ENCODE measurements at regions not wholly inside any gene's neighbourhood (a gene's known extent, or its start where the extent isn't known, plus 50 kb on each side); places are given as distances from the start of the nearest gene placed in this dataset.

GRCh38 chr18:45539491-45539891, 75.8 kb upstream of the SLC14A2 start:
- TF ChIP-seq POLR2A (IDR thresholded peaks at IDR 0.05; ENCODE audit: low read depth, low read length): no peak
- no peak for DNase-seq (ENCODE audit: insufficient read length, low spot score)
- no peak for FAIRE-seq

GRCh38 chr18:45540125-45540524, 75.2 kb upstream of the SLC14A2 start:
- TF ChIP-seq TAF1 (IDR thresholded peaks at IDR 0.05; ENCODE audit: low read depth, low read length) (no peak), SPI1 (IDR thresholded peaks at IDR 0.05; ENCODE audit: low read depth, low read length) (no peak), POLR2A (IDR thresholded peaks at IDR 0.05; ENCODE audit: low read depth, low read length) (no peak), POU2F2 (IDR thresholded peaks at IDR 0.05; ENCODE audit: low read depth, low read length) (no peak), PAX5 (IDR thresholded peaks at IDR 0.05; ENCODE audit: insufficient read depth, low read length, severe bottlenecking) (no peak), POLR2AphosphoS5 (IDR thresholded peaks at IDR 0.05; ENCODE audit: low read depth, low read length) (no peak)
- no peak for FAIRE-seq
- no peak for DNase-seq (ENCODE audit: insufficient read length, low spot score)

- DNase-seq (ENCODE audit: insufficient read length, low spot score) (no peak), FAIRE-seq (no peak)
- TF ChIP-seq TAF1 (IDR thresholded peaks at IDR 0.05; ENCODE audit: low read depth, low read length) (no peak), PAX5 (IDR thresholded peaks at IDR 0.05; ENCODE audit: insufficient read depth, low read length, severe bottlenecking) (no peak), POLR2A (IDR thresholded peaks at IDR 0.05; ENCODE audit: low read depth, low read length) (no peak), POU2F2 (IDR thresholded peaks at IDR 0.05; ENCODE audit: low read depth, low read length) (no peak), POLR2AphosphoS5 (IDR thresholded peaks at IDR 0.05; ENCODE audit: low read depth, low read length) (no peak), SPI1 (IDR thresholded peaks at IDR 0.05; ENCODE audit: low read depth, low read length) (no peak)
These were observed 73.9 kb upstream of the SLC14A2 start for GRCh38 chr18:45541421-45541820.

GRCh38 chr18:45542043-45542442, 73.2 kb upstream of the SLC14A2 start:
- no peak for FAIRE-seq
- TF ChIP-seq POLR2AphosphoS5 (IDR thresholded peaks at IDR 0.05; ENCODE audit: low read depth, low read length) (no peak), POLR2A (IDR thresholded peaks at IDR 0.05; ENCODE audit: low read depth, low read length) (no peak), PAX5 (IDR thresholded peaks at IDR 0.05; ENCODE audit: insufficient read depth, low read length, severe bottlenecking) (no peak), SPI1 (IDR thresholded peaks at IDR 0.05; ENCODE audit: low read depth, low read length) (no peak), TAF1 (IDR thresholded peaks at IDR 0.05; ENCODE audit: low read depth, low read length) (no peak), POU2F2 (IDR thresholded peaks at IDR 0.05; ENCODE audit: low read depth, low read length) (no peak)

DNA sequence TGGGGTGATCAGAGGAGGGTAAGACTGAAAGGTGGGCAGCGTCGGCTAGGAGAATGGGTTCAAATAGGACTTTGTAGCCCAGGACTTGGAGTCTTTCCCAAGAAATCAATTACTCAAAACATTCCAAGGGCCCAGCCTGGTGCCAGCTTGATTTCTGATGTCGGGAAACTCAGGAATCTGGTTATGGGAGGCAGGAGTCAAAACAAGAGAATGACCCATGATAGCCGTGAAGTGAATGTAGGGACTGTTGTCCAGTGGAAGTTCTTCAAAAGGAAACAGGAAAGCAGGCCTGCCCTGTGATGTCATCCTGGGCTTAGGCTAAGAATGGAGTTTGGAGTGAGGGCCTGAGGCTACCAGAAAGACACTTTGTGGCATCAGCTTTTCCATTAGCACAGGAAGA, 67.4 kb upstream of the SLC14A2 start:
- DNase-seq (ENCODE audit: insufficient read length, low spot score): no peak
- TF ChIP-seq POU2F2 (IDR thresholded peaks at IDR 0.05; ENCODE audit: low read depth, low read length): no peak
- no peak for TF ChIP-seq SPI1 (IDR thresholded peaks at IDR 0.05; ENCODE audit: low read depth, low read length)
- TF ChIP-seq POLR2AphosphoS5 (IDR thresholded peaks at IDR 0.05; ENCODE audit: low read depth, low read length): no peak
- TF ChIP-seq PAX5 (IDR thresholded peaks at IDR 0.05; ENCODE audit: insufficient read depth, low read length, severe bottlenecking): no peak
- no peak for TF ChIP-seq TAF1 (IDR thresholded peaks at IDR 0.05; ENCODE audit: low read depth, low read length)
- TF ChIP-seq POLR2A (IDR thresholded peaks at IDR 0.05; ENCODE audit: low read depth, low read length): no peak
- FAIRE-seq: no peak

More at GRCh38 chr18:45542043-45542442, 73.2 kb upstream of the SLC14A2 start:
- no peak for DNase-seq (ENCODE audit: insufficient read length, low spot score)

DNA sequence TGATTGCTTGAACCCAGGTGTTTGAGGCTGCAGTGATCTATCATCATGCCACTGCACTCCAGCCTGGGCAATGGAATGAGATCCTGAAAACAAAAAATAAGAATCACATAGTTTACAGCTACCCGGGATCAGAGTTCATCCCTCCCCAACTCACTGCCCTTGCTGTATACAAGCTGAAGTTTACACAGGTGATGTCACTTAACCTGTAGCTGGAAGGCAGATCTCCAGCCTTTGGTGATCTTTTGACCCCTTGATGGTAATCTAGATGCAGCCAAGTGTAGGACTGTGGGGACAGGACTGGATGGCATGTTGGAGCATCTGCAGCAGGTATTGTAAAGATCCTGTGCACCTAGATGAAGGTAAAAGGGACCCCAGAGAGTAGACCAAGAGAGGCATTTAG, 66.7 kb upstream of the SLC14A2 start:
- TF ChIP-seq TAF1 (IDR thresholded peaks at IDR 0.05; ENCODE audit: low read depth, low read length) (no peak), POU2F2 (IDR thresholded peaks at IDR 0.05; ENCODE audit: low read depth, low read length) (no peak), POLR2AphosphoS5 (IDR thresholded peaks at IDR 0.05; ENCODE audit: low read depth, low read length) (no peak), SPI1 (IDR thresholded peaks at IDR 0.05; ENCODE audit: low read depth, low read length) (no peak), POLR2A (IDR thresholded peaks at IDR 0.05; ENCODE audit: low read depth, low read length) (no peak), PAX5 (IDR thresholded peaks at IDR 0.05; ENCODE audit: insufficient read depth, low read length, severe bottlenecking) (no peak)
- FAIRE-seq (no peak), DNase-seq (ENCODE audit: insufficient read length, low spot score) (no peak)

- FAIRE-seq (no peak), DNase-seq (ENCODE audit: insufficient read length, low spot score) (no peak)
- no peak for TF ChIP-seq SPI1 (IDR thresholded peaks at IDR 0.05; ENCODE audit: low read depth, low read length)
- no peak for TF ChIP-seq TAF1 (IDR thresholded peaks at IDR 0.05; ENCODE audit: low read depth, low read length)
- TF ChIP-seq POLR2A (IDR thresholded peaks at IDR 0.05; ENCODE audit: low read depth, low read length): no peak
- no peak for TF ChIP-seq POU2F2 (IDR thresholded peaks at IDR 0.05; ENCODE audit: low read depth, low read length)
- no peak for TF ChIP-seq PAX5 (IDR thresholded peaks at IDR 0.05; ENCODE audit: insufficient read depth, low read length, severe bottlenecking)
These were observed 66.0 kb upstream of the SLC14A2 start for GRCh38 chr18:45549290-45549689.

DNA sequence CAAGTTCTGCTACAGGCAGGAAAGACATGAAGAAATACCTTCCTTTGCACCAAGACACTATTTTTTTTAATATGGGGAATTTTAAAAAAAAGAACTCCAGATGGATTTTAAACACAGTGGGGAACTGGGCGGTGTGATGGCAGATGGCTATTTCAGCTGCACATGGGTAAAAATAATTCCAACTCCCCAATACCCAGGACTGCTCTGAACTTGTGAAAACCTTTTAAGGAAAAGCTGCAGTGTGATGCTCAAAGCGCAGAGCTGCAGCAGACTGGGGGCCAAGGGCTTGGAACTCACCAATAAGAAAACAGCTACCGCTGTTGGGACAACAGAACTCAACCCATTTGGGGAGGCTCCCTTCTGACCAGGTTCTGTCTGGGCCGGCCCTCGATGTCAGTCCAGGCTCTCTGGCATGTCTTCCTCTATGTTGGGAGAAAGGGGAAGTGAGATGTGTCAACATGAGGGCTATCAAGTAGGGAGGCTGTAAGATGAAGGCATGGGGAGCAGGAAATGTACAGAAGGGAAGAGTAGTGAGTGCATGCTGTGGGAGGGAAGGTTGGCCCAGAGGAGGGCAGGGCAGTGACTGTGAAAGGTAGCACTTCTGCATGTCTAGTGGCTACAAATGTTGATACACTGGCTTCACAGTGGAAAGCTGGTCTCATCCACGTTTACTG, 64.0 kb upstream of the SLC14A2 start:
- peak; percentile 37; the same call in 1 of the 2 replicates for TF ChIP-seq SPI1 (IDR thresholded peaks at IDR 0.05; ENCODE audit: low read depth, low read length)
- TF ChIP-seq PAX5 (IDR thresholded peaks at IDR 0.05; ENCODE audit: insufficient read depth, low read length, severe bottlenecking): no peak
- no peak for FAIRE-seq

GRCh38 chr18:45553723-45554388, 61.4 kb upstream of the SLC14A2 start:
- FAIRE-seq (no peak), DNase-seq (ENCODE audit: insufficient read length, low spot score) (no peak)
- TF ChIP-seq POU2F2 (IDR thresholded peaks at IDR 0.05; ENCODE audit: low read depth, low read length) (no peak), POLR2A (IDR thresholded peaks at IDR 0.05; ENCODE audit: low read depth, low read length) (no peak), PAX5 (IDR thresholded peaks at IDR 0.05; ENCODE audit: insufficient read depth, low read length, severe bottlenecking) (no peak), TAF1 (IDR thresholded peaks at IDR 0.05; ENCODE audit: low read depth, low read length) (no peak)

More for the DNA sequence above, 64.0 kb upstream of the SLC14A2 start:
- no peak for DNase-seq (ENCODE audit: insufficient read length, low spot score)

DNA sequence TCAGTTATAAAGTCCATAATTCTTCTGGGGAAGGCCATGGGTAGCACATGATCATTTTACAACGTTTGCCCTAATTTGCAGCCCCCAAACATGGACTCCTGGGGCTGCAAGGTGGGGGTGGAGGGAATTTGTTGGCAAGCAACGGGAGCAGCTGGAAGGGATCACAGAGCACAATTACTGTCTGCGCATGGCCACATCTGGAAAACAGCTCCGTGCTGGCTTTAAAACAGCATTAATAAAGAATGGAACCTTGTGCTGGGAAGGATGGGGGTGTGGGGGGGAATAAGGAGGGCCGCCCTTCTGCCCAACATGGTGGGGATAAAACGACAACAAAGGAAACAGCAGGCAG, 60.9 kb upstream of the SLC14A2 start:
- DNase-seq (ENCODE audit: insufficient read length, low spot score) (no peak), FAIRE-seq (no peak)
- TF ChIP-seq PAX5 (IDR thresholded peaks at IDR 0.05; ENCODE audit: insufficient read depth, low read length, severe bottlenecking): no peak
- TF ChIP-seq POU2F2 (IDR thresholded peaks at IDR 0.05; ENCODE audit: low read depth, low read length): no peak
- no peak for TF ChIP-seq TAF1 (IDR thresholded peaks at IDR 0.05; ENCODE audit: low read depth, low read length)
- no peak for TF ChIP-seq POLR2A (IDR thresholded peaks at IDR 0.05; ENCODE audit: low read depth, low read length)
- TF ChIP-seq POLR2AphosphoS5 (IDR thresholded peaks at IDR 0.05; ENCODE audit: low read depth, low read length): no peak
- no peak for TF ChIP-seq SPI1 (IDR thresholded peaks at IDR 0.05; ENCODE audit: low read depth, low read length)
